H9 (cell line): ENCODE measurements at regions not wholly inside any gene's neighbourhood (a gene's known extent, or its start where the extent isn't known, plus 50 kb on each side); places are given as distances from the start of the nearest gene placed in this dataset.

Source experiments
- DNase-seq: peaks from one replicate; pipeline ENCODE4 v3.0.0-alpha.2; 2017
- H2AFZ ChIP-seq: one replicate; pipeline ENCODE4 v1.6.1; 2013; ENCODE audit warnings: mild to moderate bottlenecking, low read length, control low read depth, moderate library complexity
- H2AK5ac ChIP-seq: 2 replicates; pipeline ENCODE4 v1.6.1; 2013; ENCODE audit warnings: low read length, control low read depth, mixed read lengths; ENCODE audit not compliant: insufficient read length
- H2BK120ac ChIP-seq: one replicate; pipeline ENCODE4 v1.6.1; 2013; ENCODE audit warnings: low read depth, mild to moderate bottlenecking, low read length, control low read depth, inconsistent platforms; ENCODE audit not compliant: poor library complexity, severe bottlenecking
- H2BK12ac ChIP-seq: 2 replicates; pipeline ENCODE4 v1.6.1; 2013; ENCODE audit warnings: low read length, control low read depth, mixed read lengths, low read depth; ENCODE audit not compliant: insufficient read length
- H2BK15ac ChIP-seq: 2 replicates; pipeline ENCODE4 v1.6.1; 2013; ENCODE audit warnings: low read depth, low read length, control low read depth
- H2BK20ac ChIP-seq: one replicate; pipeline ENCODE4 v1.6.1; 2013; ENCODE audit warnings: low read depth, mild to moderate bottlenecking, low read length, control low read depth, inconsistent platforms; ENCODE audit not compliant: poor library complexity, severe bottlenecking
- H2BK5ac ChIP-seq: 2 replicates; pipeline ENCODE4 v1.6.1; 2013; ENCODE audit warnings: low read length, control low read depth, mixed read lengths; ENCODE audit not compliant: insufficient read length
- H3K14ac ChIP-seq: 2 replicates; pipeline ENCODE4 v1.6.1; 2013; ENCODE audit warnings: low read length, control low read depth; ENCODE audit not compliant: insufficient read depth
- H3K18ac ChIP-seq: 2 replicates; pipeline ENCODE4 v1.6.1; 2013; ENCODE audit warnings: low read depth, mild to moderate bottlenecking, mixed read lengths, low read length, control low read depth; ENCODE audit not compliant: insufficient read length
- H3K23ac ChIP-seq: 2 replicates; pipeline ENCODE4 v1.6.1; 2013; ENCODE audit warnings: low read length, control low read depth, mixed read lengths, low read depth; ENCODE audit not compliant: insufficient read length
- H3K23me2 ChIP-seq: 2 replicates; pipeline ENCODE4 v1.6.1; 2013; ENCODE audit warnings: low read depth, mild to moderate bottlenecking, mixed read lengths, low read length, control low read depth; ENCODE audit not compliant: insufficient read length, poor library complexity, severe bottlenecking
- H3K27ac ChIP-seq: 2 replicates; pipeline ENCODE4 v1.5.1; 2013; ENCODE audit warnings: low read length, control low read depth, mixed read lengths, low read depth; ENCODE audit not compliant: insufficient read length
- H3K27me3 ChIP-seq: 2 replicates; pipeline ENCODE4 v1.6.1; 2013; ENCODE audit warnings: low read length, control low read depth, inconsistent platforms; ENCODE audit not compliant: insufficient read depth
- H3K4ac ChIP-seq: 2 replicates; pipeline ENCODE4 v1.6.1; 2013; ENCODE audit warnings: low read depth, mild to moderate bottlenecking, control low read depth, inconsistent platforms, low read length, moderate library complexity
- H3K4me1 ChIP-seq: 2 replicates; pipeline ENCODE4 v1.6.1; 2013; ENCODE audit warnings: low read length, control low read depth, inconsistent platforms; ENCODE audit not compliant: insufficient read depth
- H3K4me2 ChIP-seq: 2 replicates; pipeline ENCODE4 v1.6.1; 2013; ENCODE audit warnings: low read length, control low read depth, mixed read lengths; ENCODE audit not compliant: insufficient read length, insufficient read depth
- H3K56ac ChIP-seq: 2 replicates; pipeline ENCODE4 v1.6.1; 2013; ENCODE audit warnings: low read depth, mild to moderate bottlenecking, mixed read lengths, low read length, control low read depth; ENCODE audit not compliant: insufficient read length
- H3K79me1 ChIP-seq: 2 replicates; pipeline ENCODE4 v1.6.1; 2013; ENCODE audit warnings: low read depth, mild to moderate bottlenecking, moderate library complexity, low read length, control low read depth, inconsistent platforms; ENCODE audit not compliant: insufficient read depth, poor library complexity, severe bottlenecking
- H3K79me2 ChIP-seq: 2 replicates; pipeline ENCODE4 v1.6.1; 2013; ENCODE audit warnings: low read length, control low read depth, inconsistent platforms; ENCODE audit not compliant: insufficient read depth
- H3K9ac ChIP-seq: 2 replicates; pipeline ENCODE4 v1.6.1; 2013; ENCODE audit warnings: low read length, control low read depth, mixed read lengths; ENCODE audit not compliant: insufficient read length; ENCODE audit errors: extremely low read depth
- H3K9me3 ChIP-seq: one replicate; pipeline ENCODE4 v1.6.1; 2013; ENCODE audit warnings: low read depth, low read length, inconsistent platforms; ENCODE audit not compliant: control insufficient read depth
- H3T11ph ChIP-seq: one replicate; pipeline ENCODE4 v1.6.1; 2013; ENCODE audit warnings: mild to moderate bottlenecking, low read length, control low read depth, inconsistent platforms
- H4K20me1 ChIP-seq: one replicate; pipeline ENCODE4 v1.6.1; 2013; ENCODE audit not compliant: control insufficient read depth, insufficient read length, insufficient read depth
- H4K5ac ChIP-seq: 2 replicates; pipeline ENCODE4 v1.6.1; 2013; ENCODE audit warnings: low read depth, mild to moderate bottlenecking, mixed read lengths, low read length, control low read depth; ENCODE audit not compliant: insufficient read length
- H4K8ac ChIP-seq: replicated peaks from 2 replicates; pipeline ENCODE4 v1.6.1; 2013; ENCODE audit warnings: low read length, control low read depth, mixed read lengths, low read depth; ENCODE audit not compliant: insufficient read length
- H4K91ac ChIP-seq: 2 replicates; pipeline ENCODE4 v1.6.1; 2013; ENCODE audit warnings: low read depth, mild to moderate bottlenecking, moderate library complexity, mixed read lengths, low read length, control low read depth; ENCODE audit not compliant: insufficient read length
- H3K27ac Mint-ChIP-seq, 3 experiments: 2 replicates in 2 of 3; 3 replicates in 1 of 3; pipeline ENCODE4 v1.8.0; 2020 to 2021; ENCODE audit warnings: mixed read lengths in 3 of 3, mild to moderate bottlenecking in 1 of 3, moderate library complexity in 1 of 3
- H3K27me3 Mint-ChIP-seq: 2 replicates; pipeline ENCODE4 v1.8.0; 2021; ENCODE audit warnings: low read depth, mild to moderate bottlenecking, moderate library complexity, mixed read lengths
- H3K36me3 Mint-ChIP-seq, 3 experiments: 2 replicates in 2 of 3; 3 replicates in 1 of 3; pipeline ENCODE4 v1.8.0; 2020 to 2021; ENCODE audit warnings: low read depth in 3 of 3, mixed read lengths in 3 of 3; ENCODE audit not compliant: insufficient read depth in 1 of 3
- H3K4me1 Mint-ChIP-seq, 2 experiments: 2 replicates each; pipeline ENCODE4 v1.8.0; 2020; ENCODE audit warnings: mixed read lengths in 2 of 2
- H3K4me3 Mint-ChIP-seq, 2 experiments: 2 replicates in 1 of 2; 3 replicates in 1 of 2; pipeline ENCODE4 v1.8.0; 2020 to 2021; ENCODE audit warnings: mild to moderate bottlenecking in 2 of 2, mixed read lengths in 2 of 2, moderate library complexity in 1 of 2
- H3K9me3 Mint-ChIP-seq, 2 experiments: 2 replicates in 1 of 2; 3 replicates in 1 of 2; pipeline ENCODE4 v1.8.0; 2020; ENCODE audit warnings: mild to moderate bottlenecking in 2 of 2, mixed read lengths in 2 of 2, moderate library complexity in 1 of 2
- CTCF ChIP-seq: fragments of 200-600 bp; sonication (generic); conservative IDR thresholded peaks from 3 replicates; pipeline ENCODE4 v1.8.0; 2021; ENCODE audit warnings: antibody characterized with exemption, mild to moderate bottlenecking
- WGBS: extraction: QIAGEN DNeasy Blood & Tissue Kit; methylation state at CpG from one replicate; pipeline ENCODE4 v1.1.7; 2013; ENCODE audit warnings: missing lambda C conversion rate, low lambda C conversion rate, mixed read lengths; ENCODE audit not compliant: insufficient read length; ENCODE audit errors: extremely low coverage; 5-methylcytosine and 5-hydroxymethylcytosine counted together

GRCh38 chr1:177812144-177812543 lies 157.7 kb downstream of the SEC16B start:
- H2AFZ ChIP-seq: no peak overlapping the region
- no peak overlapping the region for H2BK20ac ChIP-seq
- H3K23ac ChIP-seq: no peak overlapping the region
- H4K5ac ChIP-seq: no peak overlapping the region
- Mint-ChIP-seq H3K4me1 (peaks cover 4 to 6% of the 10 kb centered on the region in 2 experiments; a peak in 3 of 4 replicates), H3K36me3 (peaks cover 0 to 5% (median 3%) of the 10 kb centered on the region in 3 experiments; a peak in 5 of 7 replicates), H3K27me3 (peaks cover 2% of the 10 kb centered on the region), H3K27ac (no peak overlapping the region), H3K9me3 (peaks cover 15 to 16% of the 10 kb centered on the region in 2 experiments), H3K4me3 (no peak overlapping the region)
- WGBS: no CpG with 5 or more reads among the region's 3 CpGs
- no peak overlapping the region for H3K4me2 ChIP-seq
- no peak for TF ChIP-seq CTCF
- H4K8ac ChIP-seq: no peak overlapping the region
- no peak overlapping the region for H2AK5ac ChIP-seq
- H3K4ac ChIP-seq: no peak overlapping the region
- no peaks in the 10 kb centered on the region for H3K9me3 ChIP-seq
- no peak overlapping the region for H3T11ph ChIP-seq
- H3K79me2 ChIP-seq: no peaks in the 10 kb centered on the region
- DNase-seq: no peak
- H2BK5ac ChIP-seq: no peak overlapping the region
- 0 out of 2 replicates have a peak, but pooled peaks cover 11% of the 10 kb centered on the region for H3K4me1 ChIP-seq
- H3K27ac ChIP-seq: no peak overlapping the region
- no peak overlapping the region for H3K56ac ChIP-seq
- no peaks in the 10 kb centered on the region for H3K23me2 ChIP-seq
- H3K27me3 ChIP-seq: no peaks in the 10 kb centered on the region
- no peak overlapping the region for H3K9ac ChIP-seq
- H3K79me1 ChIP-seq: no peaks in the 10 kb centered on the region
- H4K20me1 ChIP-seq: no peaks in the 10 kb centered on the region
- no peak overlapping the region for H2BK15ac ChIP-seq
- no peak overlapping the region for H3K18ac ChIP-seq
- no peak overlapping the region for H3K14ac ChIP-seq
- no peak overlapping the region for H2BK120ac ChIP-seq
- no peak overlapping the region for H2BK12ac ChIP-seq
- H4K91ac ChIP-seq: no peak overlapping the region
